ENCODE measurements at regions not wholly inside any gene's neighbourhood (a gene's known extent, or its start where the extent isn't known, plus 50 kb on each side); places are given as distances from the start of the nearest gene placed in this dataset.

DNA sequence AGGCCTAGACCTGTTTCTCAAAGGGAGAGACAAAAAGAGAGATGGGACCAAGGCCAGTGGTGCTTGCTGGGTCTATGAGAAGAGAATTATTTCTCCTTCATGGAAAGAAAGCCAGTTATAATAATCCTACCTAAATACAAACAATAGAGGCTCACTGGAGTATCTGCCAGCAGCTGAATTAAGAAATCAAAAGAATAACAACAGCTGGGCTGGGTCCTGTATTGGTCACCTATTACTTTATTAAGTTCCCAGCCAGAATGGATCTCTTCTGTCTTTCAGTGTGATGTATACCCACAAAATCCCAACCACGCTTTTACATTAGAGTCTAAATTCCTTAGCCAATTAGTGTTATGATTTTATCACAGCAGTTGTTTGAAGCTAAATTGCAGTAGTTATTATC lies 297.8 kb upstream of the DACH1 start:
- TF ChIP-seq CTCF (IDR thresholded peaks at IDR 0.05) (no peak), POLR2A (IDR thresholded peaks at IDR 0.05) (no peak)

All from heart left ventricle (tissue), 13 donors.